H9 (cell line): ENCODE measurements at regions not wholly inside any gene's neighbourhood (a gene's known extent, or its start where the extent isn't known, plus 50 kb on each side); places are given as distances from the start of the nearest gene placed in this dataset.

ENCODE experiments used
- DNase-seq: peaks from one replicate; pipeline ENCODE4 v3.0.0-alpha.2; 2017
- H2AFZ ChIP-seq: one replicate; pipeline ENCODE4 v1.6.1; 2013; ENCODE audit warnings: mild to moderate bottlenecking, low read length, control low read depth, moderate library complexity
- H2AK5ac ChIP-seq: 2 replicates; pipeline ENCODE4 v1.6.1; 2013; ENCODE audit warnings: low read length, control low read depth, mixed read lengths; ENCODE audit not compliant: insufficient read length
- H2BK120ac ChIP-seq: one replicate; pipeline ENCODE4 v1.6.1; 2013; ENCODE audit warnings: low read depth, mild to moderate bottlenecking, low read length, control low read depth, inconsistent platforms; ENCODE audit not compliant: poor library complexity, severe bottlenecking
- H2BK12ac ChIP-seq: 2 replicates; pipeline ENCODE4 v1.6.1; 2013; ENCODE audit warnings: low read length, control low read depth, mixed read lengths, low read depth; ENCODE audit not compliant: insufficient read length
- H2BK15ac ChIP-seq: 2 replicates; pipeline ENCODE4 v1.6.1; 2013; ENCODE audit warnings: low read depth, low read length, control low read depth
- H2BK20ac ChIP-seq: one replicate; pipeline ENCODE4 v1.6.1; 2013; ENCODE audit warnings: low read depth, mild to moderate bottlenecking, low read length, control low read depth, inconsistent platforms; ENCODE audit not compliant: poor library complexity, severe bottlenecking
- H2BK5ac ChIP-seq: 2 replicates; pipeline ENCODE4 v1.6.1; 2013; ENCODE audit warnings: low read length, control low read depth, mixed read lengths; ENCODE audit not compliant: insufficient read length
- H3K14ac ChIP-seq: 2 replicates; pipeline ENCODE4 v1.6.1; 2013; ENCODE audit warnings: low read length, control low read depth; ENCODE audit not compliant: insufficient read depth
- H3K18ac ChIP-seq: 2 replicates; pipeline ENCODE4 v1.6.1; 2013; ENCODE audit warnings: low read depth, mild to moderate bottlenecking, mixed read lengths, low read length, control low read depth; ENCODE audit not compliant: insufficient read length
- H3K23ac ChIP-seq: 2 replicates; pipeline ENCODE4 v1.6.1; 2013; ENCODE audit warnings: low read length, control low read depth, mixed read lengths, low read depth; ENCODE audit not compliant: insufficient read length
- H3K23me2 ChIP-seq: 2 replicates; pipeline ENCODE4 v1.6.1; 2013; ENCODE audit warnings: low read depth, mild to moderate bottlenecking, mixed read lengths, low read length, control low read depth; ENCODE audit not compliant: insufficient read length, poor library complexity, severe bottlenecking
- H3K27ac ChIP-seq: 2 replicates; pipeline ENCODE4 v1.5.1; 2013; ENCODE audit warnings: low read length, control low read depth, mixed read lengths, low read depth; ENCODE audit not compliant: insufficient read length
- H3K27me3 ChIP-seq: 2 replicates; pipeline ENCODE4 v1.6.1; 2013; ENCODE audit warnings: low read length, control low read depth, inconsistent platforms; ENCODE audit not compliant: insufficient read depth
- H3K4ac ChIP-seq: 2 replicates; pipeline ENCODE4 v1.6.1; 2013; ENCODE audit warnings: low read depth, mild to moderate bottlenecking, control low read depth, inconsistent platforms, low read length, moderate library complexity
- H3K4me1 ChIP-seq: 2 replicates; pipeline ENCODE4 v1.6.1; 2013; ENCODE audit warnings: low read length, control low read depth, inconsistent platforms; ENCODE audit not compliant: insufficient read depth
- H3K4me2 ChIP-seq: 2 replicates; pipeline ENCODE4 v1.6.1; 2013; ENCODE audit warnings: low read length, control low read depth, mixed read lengths; ENCODE audit not compliant: insufficient read length, insufficient read depth
- H3K56ac ChIP-seq: 2 replicates; pipeline ENCODE4 v1.6.1; 2013; ENCODE audit warnings: low read depth, mild to moderate bottlenecking, mixed read lengths, low read length, control low read depth; ENCODE audit not compliant: insufficient read length
- H3K79me1 ChIP-seq: 2 replicates; pipeline ENCODE4 v1.6.1; 2013; ENCODE audit warnings: low read depth, mild to moderate bottlenecking, moderate library complexity, low read length, control low read depth, inconsistent platforms; ENCODE audit not compliant: insufficient read depth, poor library complexity, severe bottlenecking
- H3K79me2 ChIP-seq: 2 replicates; pipeline ENCODE4 v1.6.1; 2013; ENCODE audit warnings: low read length, control low read depth, inconsistent platforms; ENCODE audit not compliant: insufficient read depth
- H3K9ac ChIP-seq: 2 replicates; pipeline ENCODE4 v1.6.1; 2013; ENCODE audit warnings: low read length, control low read depth, mixed read lengths; ENCODE audit not compliant: insufficient read length; ENCODE audit errors: extremely low read depth
- H3K9me3 ChIP-seq: one replicate; pipeline ENCODE4 v1.6.1; 2013; ENCODE audit warnings: low read depth, low read length, inconsistent platforms; ENCODE audit not compliant: control insufficient read depth
- H3T11ph ChIP-seq: one replicate; pipeline ENCODE4 v1.6.1; 2013; ENCODE audit warnings: mild to moderate bottlenecking, low read length, control low read depth, inconsistent platforms
- H4K20me1 ChIP-seq: one replicate; pipeline ENCODE4 v1.6.1; 2013; ENCODE audit not compliant: control insufficient read depth, insufficient read length, insufficient read depth
- H4K5ac ChIP-seq: 2 replicates; pipeline ENCODE4 v1.6.1; 2013; ENCODE audit warnings: low read depth, mild to moderate bottlenecking, mixed read lengths, low read length, control low read depth; ENCODE audit not compliant: insufficient read length
- H4K8ac ChIP-seq: replicated peaks from 2 replicates; pipeline ENCODE4 v1.6.1; 2013; ENCODE audit warnings: low read length, control low read depth, mixed read lengths, low read depth; ENCODE audit not compliant: insufficient read length
- H4K91ac ChIP-seq: 2 replicates; pipeline ENCODE4 v1.6.1; 2013; ENCODE audit warnings: low read depth, mild to moderate bottlenecking, moderate library complexity, mixed read lengths, low read length, control low read depth; ENCODE audit not compliant: insufficient read length
- H3K27ac Mint-ChIP-seq, 3 experiments: 2 replicates in 2 of 3; 3 replicates in 1 of 3; pipeline ENCODE4 v1.8.0; 2020 to 2021; ENCODE audit warnings: mixed read lengths in 3 of 3, mild to moderate bottlenecking in 1 of 3, moderate library complexity in 1 of 3
- H3K27me3 Mint-ChIP-seq: 2 replicates; pipeline ENCODE4 v1.8.0; 2021; ENCODE audit warnings: low read depth, mild to moderate bottlenecking, moderate library complexity, mixed read lengths
- H3K36me3 Mint-ChIP-seq, 3 experiments: 2 replicates in 2 of 3; 3 replicates in 1 of 3; pipeline ENCODE4 v1.8.0; 2020 to 2021; ENCODE audit warnings: low read depth in 3 of 3, mixed read lengths in 3 of 3; ENCODE audit not compliant: insufficient read depth in 1 of 3
- H3K4me1 Mint-ChIP-seq, 2 experiments: 2 replicates each; pipeline ENCODE4 v1.8.0; 2020; ENCODE audit warnings: mixed read lengths in 2 of 2
- H3K4me3 Mint-ChIP-seq, 2 experiments: 2 replicates in 1 of 2; 3 replicates in 1 of 2; pipeline ENCODE4 v1.8.0; 2020 to 2021; ENCODE audit warnings: mild to moderate bottlenecking in 2 of 2, mixed read lengths in 2 of 2, moderate library complexity in 1 of 2
- H3K9me3 Mint-ChIP-seq, 2 experiments: 2 replicates in 1 of 2; 3 replicates in 1 of 2; pipeline ENCODE4 v1.8.0; 2020; ENCODE audit warnings: mild to moderate bottlenecking in 2 of 2, mixed read lengths in 2 of 2, moderate library complexity in 1 of 2
- CTCF ChIP-seq: fragments of 200-600 bp; sonication (generic); conservative IDR thresholded peaks from 3 replicates; pipeline ENCODE4 v1.8.0; 2021; ENCODE audit warnings: antibody characterized with exemption, mild to moderate bottlenecking

- Histone ChIP-seq H3K9ac (no peak overlapping the region), H3K9me3 (no peaks in the 10 kb centered on the region), H4K8ac (no peak overlapping the region), H3K23ac (no peak overlapping the region), H4K91ac (no peak overlapping the region), H4K20me1 (no peaks in the 10 kb centered on the region), H3K27me3 (no peaks in the 10 kb centered on the region), H3K18ac (no peak overlapping the region), H2BK12ac (no peak overlapping the region), H3K4me1 (no peaks in the 10 kb centered on the region), H3K14ac (no peak overlapping the region), H2AFZ (no peak overlapping the region), H2BK120ac (no peak overlapping the region), H4K5ac (no peak overlapping the region), H3K4me2 (no peak overlapping the region), H3K79me2 (no peaks in the 10 kb centered on the region), H2AK5ac (no peak overlapping the region), H3K79me1 (no peaks in the 10 kb centered on the region), H3T11ph (no peak overlapping the region), H3K56ac (no peak overlapping the region), H2BK15ac (no peak overlapping the region), H2BK20ac (no peak overlapping the region), H3K23me2 (no peaks in the 10 kb centered on the region), H3K27ac (no peak overlapping the region), H2BK5ac (no peak overlapping the region), H3K4ac (no peak overlapping the region)
- no peaks in the 10 kb centered on the region for H3K4me1 Mint-ChIP-seq
- no peak for TF ChIP-seq CTCF
- no peaks in the 10 kb centered on the region for H3K27me3 Mint-ChIP-seq
- peaks cover 24 to 25% of the 10 kb centered on the region in 2 experiments for H3K9me3 Mint-ChIP-seq
- no peak overlapping the region for H3K4me3 Mint-ChIP-seq
- H3K27ac Mint-ChIP-seq, result no peak overlapping the region
- DNase-seq, result no peak
- peaks cover 11 to 29% (median 13%) of the 10 kb centered on the region in 3 experiments; a peak in 6 of 7 replicates for H3K36me3 Mint-ChIP-seq
Measured at GRCh38 chr2:160803881-160804280, 310.3 kb upstream of the RBMS1 start.
